ENCODE measurements at regions not wholly inside any gene's neighbourhood (a gene's known extent, or its start where the extent isn't known, plus 50 kb on each side); places are given as distances from the start of the nearest gene placed in this dataset.

- CTCF ChIA-PET = interaction anchor here (0.6 kb wide), 1 partner anchor 12 kb away, joined by 4 read pairs; no protein-coding TSS in a partner anchor
- Histone ChIP-seq H3F3A (ENCODE audit: low read length, unreplicated experiment) (no peaks in the 10 kb centered on the region), H3K9me2 (replicated peaks; ENCODE audit: low read length) (no peaks in the 10 kb centered on the region), H3K79me2 (ENCODE audit: low read length) (no peaks in the 10 kb centered on the region), H3K4me3 (ENCODE audit: low read length) (no peak overlapping the region), H3K27me3 (ENCODE audit: low read length) (no peaks in the 10 kb centered on the region), H3K27ac (ENCODE audit: low read length) (no peak overlapping the region), H3K4me2 (ENCODE audit: low read length) (no peak overlapping the region), H3K4me1 (ENCODE audit: insufficient read depth, low read length) (peaks cover 21% of the 10 kb centered on the region), H3K9ac (ENCODE audit: low read length) (no peak overlapping the region), H2AFZ (ENCODE audit: low read length) (no peak overlapping the region), H4K20me1 (ENCODE audit: low read length) (no peaks in the 10 kb centered on the region), H3K9me3 (ENCODE audit: low read length) (no peaks in the 10 kb centered on the region), H3K36me3 (ENCODE audit: low read depth, low read length) (no peaks in the 10 kb centered on the region)
- ATAC-seq = peak; percentile 47
- POLR2A ChIA-PET (ENCODE audit: unreplicated experiment) = no interaction called here
- TF ChIP-seq EZH2 (IDR thresholded peaks at IDR 0.05; ENCODE audit: low read length, unreplicated experiment) = no peak
- TF ChIP-seq CTCF (conservative IDR thresholded peaks at IDR 0.05; ENCODE audit: low read depth, low read length) = no peak
- no peak for TF ChIP-seq EZH2phosphoT487 (IDR thresholded peaks at IDR 0.05; ENCODE audit: borderline replicate concordance, low read length)
- BruUV-seq (replicated peaks) = no TSS peak
- peak; percentile 61 for DNase-seq
- intact Hi-C loops (cut with micrococcal nuclease) = loop anchor here (2.0 kb wide), 1 partner anchor 25 kb away; no protein-coding TSS in a partner anchor
Measured at GRCh38 chr3:22568285-22568684, 634.8 kb upstream of the UBE2E2 start.

GRCh38 chr3:22569570-22569969 lies 633.6 kb upstream of the UBE2E2 start:
- no TSS peak for BruUV-seq (replicated peaks)
- intact Hi-C loops (cut with micrococcal nuclease) = loop anchor here (2.0 kb wide), 1 partner anchor 23 kb away; no protein-coding TSS in a partner anchor

More at GRCh38 chr3:22569570-22569969, 633.6 kb upstream of the UBE2E2 start:
- no peaks in the 10 kb centered on the region for H4K20me1 ChIP-seq (ENCODE audit: low read length)
- no peak for TF ChIP-seq EZH2phosphoT487 (IDR thresholded peaks at IDR 0.05; ENCODE audit: borderline replicate concordance, low read length)
- no peak for TF ChIP-seq EZH2 (IDR thresholded peaks at IDR 0.05; ENCODE audit: low read length, unreplicated experiment)
- no peak for TF ChIP-seq CTCF (conservative IDR thresholded peaks at IDR 0.05; ENCODE audit: low read depth, low read length)
- H3K4me2 ChIP-seq (ENCODE audit: low read length) = no peak overlapping the region
- H3K27me3 ChIP-seq (ENCODE audit: low read length) = no peaks in the 10 kb centered on the region
- H3K9ac ChIP-seq (ENCODE audit: low read length) = no peak overlapping the region
- POLR2A ChIA-PET (ENCODE audit: unreplicated experiment) = interaction anchor here (0.5 kb wide), 1 partner anchor 193 kb away, joined by 4 read pairs; no protein-coding TSS in a partner anchor
- DNase-seq = peak; percentile 45
- H3K4me1 ChIP-seq (ENCODE audit: insufficient read depth, low read length) = peaks cover 21% of the 10 kb centered on the region
- H3K36me3 ChIP-seq (ENCODE audit: low read depth, low read length) = no peaks in the 10 kb centered on the region
- CTCF ChIA-PET = no interaction called here
- ATAC-seq = peak; percentile 44; the same call in 1 of the 2 replicates
- H3K79me2 ChIP-seq (ENCODE audit: low read length) = no peaks in the 10 kb centered on the region
- no peaks in the 10 kb centered on the region for H3F3A ChIP-seq (ENCODE audit: low read length, unreplicated experiment)
- H3K4me3 ChIP-seq (ENCODE audit: low read length) = no peak overlapping the region
- no peak overlapping the region for H2AFZ ChIP-seq (ENCODE audit: low read length)
- no peaks in the 10 kb centered on the region for H3K9me3 ChIP-seq (ENCODE audit: low read length)
- no peaks in the 10 kb centered on the region for H3K9me2 ChIP-seq (replicated peaks; ENCODE audit: low read length)
- no peak overlapping the region for H3K27ac ChIP-seq (ENCODE audit: low read length)
